ENCODE measurements at regions not wholly inside any gene's neighbourhood (a gene's known extent, or its start where the extent isn't known, plus 50 kb on each side); places are given as distances from the start of the nearest gene placed in this dataset.

DNA sequence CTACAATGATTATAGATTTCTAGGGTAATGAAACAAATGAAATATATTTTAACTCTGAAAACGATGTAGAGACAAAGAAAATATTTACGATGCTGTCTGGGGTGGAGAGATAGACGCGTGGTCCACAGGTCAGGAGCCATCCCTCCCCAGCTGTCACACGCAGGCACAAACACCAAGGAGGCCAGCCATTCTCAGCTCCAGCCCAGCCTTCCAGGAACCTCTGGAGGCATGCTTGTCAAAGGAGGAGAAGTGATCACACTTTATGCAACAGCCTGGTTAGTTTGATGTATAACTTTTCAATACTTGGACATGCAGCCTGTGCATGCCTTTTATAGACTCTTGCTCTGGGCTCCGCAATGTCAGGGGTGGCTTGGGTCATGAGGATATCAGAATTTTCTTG is 391.5 kb upstream of the MGMT start:
- no peak for TF ChIP-seq POLR2AphosphoS5 (IDR thresholded peaks at IDR 0.05; ENCODE audit: low read depth, low read length)
- TF ChIP-seq TAF1 (IDR thresholded peaks at IDR 0.05; ENCODE audit: low read depth, low read length), result no peak

Data from GM12891 (cell line).